Lung (tissue), 11 donors: ENCODE measurements at regions not wholly inside any gene's neighbourhood (a gene's known extent, or its start where the extent isn't known, plus 50 kb on each side); places are given as distances from the start of the nearest gene placed in this dataset.

Experiments used
- ATAC-seq: fragments of 200-7000 bp; cut with Tn5 transposase; one replicate; pipeline ENCODE4 v1.9.1; 2020; ENCODE audit warnings: moderate number of reproducible peaks; ENCODE audit not compliant: insufficient read depth, low FRiP score
- DNase-seq, 3 donors: peaks; one replicate each; pipeline ENCODE4 v3.0.0-alpha.2; 2013 to 2017
- H3K27ac ChIP-seq, 2 donors: one replicate each; pipeline ENCODE4 v1.5.1; 2013; ENCODE audit warnings: mild to moderate bottlenecking in 2 of 2, moderate library complexity in 2 of 2, control low read depth in 1 of 2, inconsistent platforms in 1 of 2, low read depth in 1 of 2, low read length in 1 of 2
- H3K27me3 ChIP-seq, 3 donors: one replicate each; pipeline ENCODE4 v1.5.1; 2013; ENCODE audit warnings: low read length in 2 of 3; ENCODE audit not compliant: control insufficient read depth in 3 of 3, insufficient read depth in 3 of 3
- H3K36me3 ChIP-seq, 4 donors: one replicate each; pipeline ENCODE4 v1.5.1; 2013; ENCODE audit warnings: low read length in 4 of 4, mild to moderate bottlenecking in 1 of 4, moderate library complexity in 1 of 4; ENCODE audit not compliant: control insufficient read depth in 4 of 4, insufficient read depth in 4 of 4
- H3K4me1 ChIP-seq, 5 donors: one replicate each; pipeline ENCODE4 v1.5.1; 2013; ENCODE audit warnings: low read length in 5 of 5, mild to moderate bottlenecking in 2 of 5, moderate library complexity in 1 of 5; ENCODE audit not compliant: control insufficient read depth in 5 of 5, insufficient read depth in 5 of 5
- H3K4me3 ChIP-seq: one replicate; pipeline ENCODE4 v1.5.1; 2013; ENCODE audit warnings: mild to moderate bottlenecking, control low read depth, moderate library complexity
- H3K9ac ChIP-seq, 2 donors: one replicate each; pipeline ENCODE4 v1.5.1; 2013; ENCODE audit warnings: low read length in 2 of 2, control low read depth in 1 of 2; ENCODE audit not compliant: insufficient read depth in 1 of 2
- H3K9me3 ChIP-seq, 4 donors: one replicate each; pipeline ENCODE4 v1.5.1; 2013; ENCODE audit warnings: low read length in 3 of 4, mild to moderate bottlenecking in 1 of 4, moderate library complexity in 1 of 4; ENCODE audit not compliant: control insufficient read depth in 4 of 4, insufficient read depth in 3 of 4
- WGBS, 2 donors: extraction: QIAGEN DNeasy Blood & Tissue Kit; methylation state at CpG; one replicate each; pipeline ENCODE4 v1.1.7; 2013; 5-methylcytosine and 5-hydroxymethylcytosine counted together
- TF ChIP-seq, protein P1 (sequence below): IDR thresholded peaks from 2 replicates; pipeline ENCODE4 v1.5.1; 2012; ENCODE audit warnings: mild to moderate bottlenecking; ENCODE audit errors: control extremely low read depth, extremely low read depth
- donor health status: control.
- donor health status: control.
- donor health status: Bipolar disorder and iron deficiency.
- donor health status: healthy.
- donor health status: DM: yes; HTN: yes; CAD: no.

DNA sequence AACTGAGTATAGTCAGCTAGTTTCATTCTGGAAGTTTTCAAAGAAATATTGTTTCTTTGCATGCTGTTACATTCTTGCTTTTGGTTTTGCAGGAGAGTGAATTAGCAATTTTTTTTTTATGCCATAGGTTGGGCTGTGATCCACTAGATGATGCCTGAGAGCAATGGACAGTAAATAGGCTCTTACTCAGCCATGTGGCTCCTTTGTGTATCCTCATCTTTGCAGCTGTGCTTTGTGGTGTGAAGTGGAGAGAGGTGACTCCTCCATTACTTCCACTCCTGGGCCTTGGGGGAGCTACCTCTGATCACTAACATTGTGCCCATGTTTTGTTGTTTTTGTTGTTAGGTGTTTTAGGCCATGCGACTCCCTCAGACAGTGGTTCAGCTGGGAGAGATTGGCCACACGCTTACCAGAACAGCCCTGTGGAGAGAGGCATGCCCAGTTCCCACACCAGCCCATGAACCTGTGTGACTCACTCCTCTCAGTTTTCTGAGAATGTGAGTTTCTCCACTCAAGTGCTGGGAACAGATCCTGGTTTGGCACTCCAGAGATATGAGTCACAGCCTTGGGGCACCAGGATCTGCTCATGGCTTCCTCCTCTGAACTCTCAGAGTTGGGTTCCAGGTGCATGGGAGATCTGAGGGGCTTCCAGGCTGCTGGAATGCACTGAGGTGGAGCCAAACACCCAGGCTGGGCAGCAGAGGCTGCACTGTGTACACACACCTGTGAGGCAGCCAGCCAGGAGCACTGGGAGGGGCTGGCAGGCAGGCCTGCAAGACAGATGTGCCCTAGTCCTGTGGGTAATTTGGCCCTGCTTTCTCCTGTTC, 785.3 kb downstream of the ROBO2 start:
- no peak for DNase-seq
- TF ChIP-seq, protein P1, sequence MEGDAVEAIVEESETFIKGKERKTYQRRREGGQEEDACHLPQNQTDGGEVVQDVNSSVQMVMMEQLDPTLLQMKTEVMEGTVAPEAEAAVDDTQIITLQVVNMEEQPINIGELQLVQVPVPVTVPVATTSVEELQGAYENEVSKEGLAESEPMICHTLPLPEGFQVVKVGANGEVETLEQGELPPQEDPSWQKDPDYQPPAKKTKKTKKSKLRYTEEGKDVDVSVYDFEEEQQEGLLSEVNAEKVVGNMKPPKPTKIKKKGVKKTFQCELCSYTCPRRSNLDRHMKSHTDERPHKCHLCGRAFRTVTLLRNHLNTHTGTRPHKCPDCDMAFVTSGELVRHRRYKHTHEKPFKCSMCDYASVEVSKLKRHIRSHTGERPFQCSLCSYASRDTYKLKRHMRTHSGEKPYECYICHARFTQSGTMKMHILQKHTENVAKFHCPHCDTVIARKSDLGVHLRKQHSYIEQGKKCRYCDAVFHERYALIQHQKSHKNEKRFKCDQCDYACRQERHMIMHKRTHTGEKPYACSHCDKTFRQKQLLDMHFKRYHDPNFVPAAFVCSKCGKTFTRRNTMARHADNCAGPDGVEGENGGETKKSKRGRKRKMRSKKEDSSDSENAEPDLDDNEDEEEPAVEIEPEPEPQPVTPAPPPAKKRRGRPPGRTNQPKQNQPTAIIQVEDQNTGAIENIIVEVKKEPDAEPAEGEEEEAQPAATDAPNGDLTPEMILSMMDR = no peak
- peaks cover 0 to 4% (median 2%) of the 10 kb centered on the region in 4 donors for H3K9me3 ChIP-seq
- no peak overlapping the region for H3K9ac ChIP-seq
- no peaks in the 10 kb centered on the region for H3K27me3 ChIP-seq
- peak; percentile 87 for ATAC-seq
- peak overlapping the region in 1 of 2 donors; percentile 41 for H3K27ac ChIP-seq
- no peaks in the 10 kb centered on the region for H3K4me1 ChIP-seq
- WGBS, 2 donors = 82 to 85% methylated on average over 2 of the region's 2 CpGs
- no peak overlapping the region for H3K4me3 ChIP-seq
- no peaks in the 10 kb centered on the region for H3K36me3 ChIP-seq

DNA sequence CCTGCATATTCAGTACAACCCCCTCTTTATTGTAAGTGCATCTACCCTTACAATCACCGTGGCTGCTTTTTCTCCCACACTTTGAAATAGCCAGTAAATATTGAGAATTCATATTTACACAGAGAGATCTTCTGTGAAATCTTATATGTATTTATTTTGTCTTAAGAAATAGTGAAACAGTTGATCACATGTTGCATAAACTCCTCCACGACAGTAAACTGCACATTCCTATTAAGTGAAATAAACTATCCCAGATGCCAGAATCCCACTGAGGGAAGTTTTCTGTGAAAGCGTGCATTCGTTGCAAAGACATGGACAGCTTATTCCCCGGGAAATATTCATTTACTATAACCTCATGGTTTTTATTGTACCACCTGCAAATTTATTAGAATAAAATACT, 796.0 kb downstream of the ROBO2 start:
- Histone ChIP-seq H3K9ac (no peak overlapping the region), H3K4me3 (no peak overlapping the region), H3K27me3 (no peaks in the 10 kb centered on the region)

DNA sequence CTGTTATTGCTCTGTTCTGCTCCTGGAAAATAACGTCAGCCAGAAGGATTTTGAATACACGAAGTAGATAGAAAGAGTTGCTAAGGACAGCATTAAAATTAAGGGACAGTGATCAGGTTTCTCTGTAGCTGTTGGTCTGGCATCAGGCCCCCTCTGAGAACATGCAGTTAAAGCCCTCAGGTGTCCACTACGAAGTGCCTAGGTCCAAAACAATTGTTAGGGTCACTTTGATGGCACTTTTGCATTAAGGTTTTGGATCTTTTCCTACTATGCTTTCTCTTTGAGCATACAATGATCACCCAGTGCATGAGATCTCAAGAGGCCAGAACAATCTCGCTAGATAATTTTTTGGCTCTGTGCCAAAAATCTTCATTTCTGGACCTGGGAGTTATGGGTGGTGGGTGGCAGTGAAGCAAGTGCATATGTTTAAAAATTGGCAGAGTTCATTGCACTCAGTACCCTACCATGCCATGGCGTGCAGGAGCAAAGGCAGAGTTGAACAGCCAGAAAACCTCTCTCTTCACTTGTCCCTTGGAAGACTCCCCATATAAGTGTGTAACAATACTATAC, 797.6 kb downstream of the ROBO2 start:
- Histone ChIP-seq H3K27me3 (no peaks in the 10 kb centered on the region), H3K36me3 (no peaks in the 10 kb centered on the region), H3K27ac (no peak overlapping the region), H3K4me3 (no peak overlapping the region), H3K9ac (no peak overlapping the region), H3K4me1 (peaks cover 0 to 7% (median 0%) of the 10 kb centered on the region in 5 donors), H3K9me3 (peaks cover 0 to 3% (median 1%) of the 10 kb centered on the region in 4 donors)
- no peak for DNase-seq
- TF ChIP-seq, protein P1 = no peak
- WGBS, 2 donors = 67 to 82% methylated on average over 5 of the region's 5 CpGs
- no peak for ATAC-seq

More for the DNA sequence above, 796.0 kb downstream of the ROBO2 start:
- DNase-seq = peak in 2 of 3 donors; percentile 53 to 66
- Histone ChIP-seq H3K4me1 (peaks cover 0 to 7% (median 0%) of the 10 kb centered on the region in 5 donors), H3K9me3 (peaks cover 0 to 3% (median 1%) of the 10 kb centered on the region in 4 donors), H3K36me3 (no peaks in the 10 kb centered on the region), H3K27ac (no peak overlapping the region)
- TF ChIP-seq, protein P1 = no peak
- 60 to 73% methylated on average over 5 of the region's 5 CpGs for WGBS, 2 donors
- no peak for ATAC-seq
